ENCODE measurements at regions not wholly inside any gene's neighbourhood (a gene's known extent, or its start where the extent isn't known, plus 50 kb on each side); places are given as distances from the start of the nearest gene placed in this dataset.

- no peak for TF ChIP-seq POLR2A (IDR thresholded peaks at IDR 0.05)
- no peak for TF ChIP-seq CTCF (IDR thresholded peaks at IDR 0.05)
- TF ChIP-seq EP300 (IDR thresholded peaks at IDR 0.05): no peak
- 90 to 98% methylated on average over 3 of the region's 3 CpGs for WGBS, 2 donors
- H3K4me1 ChIP-seq: no peaks in the 10 kb centered on the region
- H3K4me3 ChIP-seq: no peak overlapping the region
- H3K27ac ChIP-seq: no peak overlapping the region
- H3K9me3 ChIP-seq: peaks cover 0 to 13% (median 0%) of the 10 kb centered on the region in 4 donors
- peaks cover 0 to 5% (median 0%) of the 10 kb centered on the region in 3 donors for H3K36me3 ChIP-seq
- H3K27me3 ChIP-seq: no peaks in the 10 kb centered on the region
- DNase-seq (ENCODE audit: low spot score in 2 of 2): no peak
Observed at GRCh38 chr3:107297597-107297996, 79.6 kb upstream of the CCDC54 start.

- Histone ChIP-seq H3K9me3 (no peaks in the 10 kb centered on the region), H3K4me1 (no peaks in the 10 kb centered on the region), H3K27ac (no peak overlapping the region), H3K4me3 (no peak overlapping the region), H3K36me3 (no peaks in the 10 kb centered on the region), H3K27me3 (no peaks in the 10 kb centered on the region)
- DNase-seq (ENCODE audit: low spot score in 2 of 2): no peak
- 87 to 90% methylated on average over 2 of the region's 2 CpGs for WGBS, 2 donors
- TF ChIP-seq CTCF (IDR thresholded peaks at IDR 0.05) (no peak), POLR2A (IDR thresholded peaks at IDR 0.05) (no peak), EP300 (IDR thresholded peaks at IDR 0.05) (no peak)
Observed at GRCh38 chr3:107307205-107307604, 70.0 kb upstream of the CCDC54 start.

- DNase-seq (ENCODE audit: low spot score in 2 of 2): no peak
- no peaks in the 10 kb centered on the region for H3K9me3 ChIP-seq
- 41 to 53% methylated on average over 2 of the region's 2 CpGs for WGBS, 2 donors
- no peak overlapping the region for H3K27ac ChIP-seq
- no peaks in the 10 kb centered on the region for H3K27me3 ChIP-seq
- H3K36me3 ChIP-seq: no peaks in the 10 kb centered on the region
- TF ChIP-seq CTCF (IDR thresholded peaks at IDR 0.05): no peak
- H3K4me3 ChIP-seq: no peak overlapping the region
- no peaks in the 10 kb centered on the region for H3K4me1 ChIP-seq
Observed at GRCh38 chr3:107308716-107309115, 68.5 kb upstream of the CCDC54 start.

GRCh38 chr3:107309312-107309711, 67.9 kb upstream of the CCDC54 start:
- Histone ChIP-seq H3K27ac (no peak overlapping the region), H3K36me3 (no peaks in the 10 kb centered on the region), H3K27me3 (no peaks in the 10 kb centered on the region), H3K9me3 (no peaks in the 10 kb centered on the region), H3K4me1 (no peaks in the 10 kb centered on the region), H3K4me3 (no peak overlapping the region)
- DNase-seq (ENCODE audit: low spot score in 2 of 2): no peak
- TF ChIP-seq EP300 (IDR thresholded peaks at IDR 0.05) (no peak), POLR2A (IDR thresholded peaks at IDR 0.05) (no peak), CTCF (IDR thresholded peaks at IDR 0.05) (no peak)
- WGBS, 2 donors: 67 to 92% methylated on average over 1 of the region's 1 CpG

GRCh38 chr3:107313711-107314110, 63.5 kb upstream of the CCDC54 start:
- Histone ChIP-seq H3K27ac (no peak overlapping the region), H3K27me3 (no peaks in the 10 kb centered on the region), H3K4me3 (no peak overlapping the region), H3K36me3 (no peaks in the 10 kb centered on the region), H3K9me3 (no peaks in the 10 kb centered on the region), H3K4me1 (no peaks in the 10 kb centered on the region)
- 52 to 55% methylated on average over 3 of the region's 3 CpGs for WGBS, 2 donors
- no peak for TF ChIP-seq POLR2A (IDR thresholded peaks at IDR 0.05)
- no peak for TF ChIP-seq CTCF (IDR thresholded peaks at IDR 0.05)
- DNase-seq (ENCODE audit: low spot score in 2 of 2): no peak
